ENCODE measurements at regions not wholly inside any gene's neighbourhood (a gene's known extent, or its start where the extent isn't known, plus 50 kb on each side); places are given as distances from the start of the nearest gene placed in this dataset.
"Not testable (repeated sequence)": the region's sequence is repeated elsewhere in the genome, so short reads cannot be mapped to it uniquely, and the experiment has no call there.

- Histone ChIP-seq H3K4me3 (no peak overlapping the region), H3K27me3 (peaks cover 0 to 30% (median 0%) of the 10 kb centered on the region in 7 donors), H3K9me3 (no peaks in the 10 kb centered on the region), H3K27ac (no peak overlapping the region), H3K36me3 (no peaks in the 10 kb centered on the region), H3K4me1 (peaks cover 0 to 7% (median 0%) of the 10 kb centered on the region in 9 donors)
- DNase-seq (no peak), ATAC-seq (no peak)
- intact Hi-C loops (cut with DNase I) = loop anchor here in 1 of 10 donors (10.0 kb wide), 1 partner anchor 77 kb away; the partner anchor contains the start of gene PRKX
- 91 to 94% methylated on average over 11 of the region's 11 CpGs for WGBS, 2 donors
- TF ChIP-seq, protein P1, sequence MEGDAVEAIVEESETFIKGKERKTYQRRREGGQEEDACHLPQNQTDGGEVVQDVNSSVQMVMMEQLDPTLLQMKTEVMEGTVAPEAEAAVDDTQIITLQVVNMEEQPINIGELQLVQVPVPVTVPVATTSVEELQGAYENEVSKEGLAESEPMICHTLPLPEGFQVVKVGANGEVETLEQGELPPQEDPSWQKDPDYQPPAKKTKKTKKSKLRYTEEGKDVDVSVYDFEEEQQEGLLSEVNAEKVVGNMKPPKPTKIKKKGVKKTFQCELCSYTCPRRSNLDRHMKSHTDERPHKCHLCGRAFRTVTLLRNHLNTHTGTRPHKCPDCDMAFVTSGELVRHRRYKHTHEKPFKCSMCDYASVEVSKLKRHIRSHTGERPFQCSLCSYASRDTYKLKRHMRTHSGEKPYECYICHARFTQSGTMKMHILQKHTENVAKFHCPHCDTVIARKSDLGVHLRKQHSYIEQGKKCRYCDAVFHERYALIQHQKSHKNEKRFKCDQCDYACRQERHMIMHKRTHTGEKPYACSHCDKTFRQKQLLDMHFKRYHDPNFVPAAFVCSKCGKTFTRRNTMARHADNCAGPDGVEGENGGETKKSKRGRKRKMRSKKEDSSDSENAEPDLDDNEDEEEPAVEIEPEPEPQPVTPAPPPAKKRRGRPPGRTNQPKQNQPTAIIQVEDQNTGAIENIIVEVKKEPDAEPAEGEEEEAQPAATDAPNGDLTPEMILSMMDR (IDR thresholded peaks at IDR 0.05) = no peak
These were observed 78.0 kb upstream of the PRKX start for GRCh38 chrX:3791449-3791848.

- WGBS, 2 donors = 11 to 16% methylated on average over 10 of the region's 10 CpGs
- Histone ChIP-seq H3K4me3 (no peak overlapping the region), H3K27me3 (peaks cover 0 to 30% (median 0%) of the 10 kb centered on the region in 7 donors), H3K27ac (no peak overlapping the region), H3K36me3 (no peaks in the 10 kb centered on the region), H3K9me3 (peaks cover 0 to 5% (median 0%) of the 10 kb centered on the region in 11 donors), H3K4me1 (no peaks in the 10 kb centered on the region)
- ATAC-seq (no peak), DNase-seq (no peak)
- TF ChIP-seq, protein P1 (IDR thresholded peaks at IDR 0.05) = no peak
- intact Hi-C loops (cut with DNase I) = no loop called here
These were observed 75.2 kb upstream of the PRKX start for GRCh38 chrX:3788494-3789233.

GRCh38 chrX:3787856-3788255 lies 74.4 kb upstream of the PRKX start:
- Histone ChIP-seq H3K27ac (no peak overlapping the region), H3K4me3 (no peak overlapping the region), H3K9me3 (peaks cover 0 to 5% (median 0%) of the 10 kb centered on the region in 11 donors), H3K27me3 (peaks cover 0 to 27% (median 0%) of the 10 kb centered on the region in 7 donors), H3K4me1 (no peaks in the 10 kb centered on the region), H3K36me3 (no peaks in the 10 kb centered on the region)
- TF ChIP-seq, protein P1 (IDR thresholded peaks at IDR 0.05) = no peak
- DNase-seq (no peak), ATAC-seq (no peak)
- intact Hi-C loops (cut with DNase I) = no loop called here
- 51 to 67% methylated on average over 4 of the region's 4 CpGs for WGBS, 2 donors

- DNase-seq; H3K4me1 ChIP-seq; H3K9me3 ChIP-seq; intact Hi-C loops (cut with DNase I); H3K4me3 ChIP-seq; H3K27ac ChIP-seq; ATAC-seq; H3K36me3 ChIP-seq: not testable (repeated sequence)
- WGBS, 2 donors = 58 to 65% methylated on average over 2 of the region's 2 CpGs
- H3K27me3 ChIP-seq = peaks cover 0 to 23% (median 0%) of the 10 kb centered on the region in 7 donors
These were observed 72.4 kb upstream of the PRKX start for GRCh38 chrX:3785822-3786221.

DNA sequence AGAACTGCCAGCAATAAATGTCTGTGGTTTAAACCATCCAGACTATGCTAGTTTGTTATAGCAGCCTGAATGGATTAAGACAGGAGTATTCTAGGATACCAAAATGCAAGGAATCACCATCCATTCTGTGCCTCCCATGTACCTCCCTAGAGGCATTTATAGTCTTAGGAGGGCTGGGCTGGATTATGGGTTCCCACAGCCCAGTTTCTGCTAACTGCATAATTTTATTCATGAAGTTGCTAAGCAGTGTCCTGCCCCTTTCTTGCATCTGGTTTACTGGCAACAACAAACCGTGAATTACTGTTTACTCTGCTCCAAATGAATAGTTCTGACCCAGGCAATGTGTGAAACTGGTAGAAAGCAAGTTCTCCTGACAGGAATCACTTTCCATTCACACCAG lies 67.1 kb upstream of the PRKX start:
- H3K36me3 ChIP-seq = no peaks in the 10 kb centered on the region
- no peak overlapping the region for H3K4me3 ChIP-seq
- no peaks in the 10 kb centered on the region for H3K27me3 ChIP-seq
- DNase-seq = no peak
- ATAC-seq = no peak
- H3K4me1 ChIP-seq = no peaks in the 10 kb centered on the region
- peaks cover 0 to 5% (median 0%) of the 10 kb centered on the region in 11 donors for H3K9me3 ChIP-seq
- intact Hi-C loops (cut with DNase I) = no loop called here
- H3K27ac ChIP-seq = no peak overlapping the region
- TF ChIP-seq, protein P1 (IDR thresholded peaks at IDR 0.05) = no peak
- 8 to 17% methylated on average over 1 of the region's 1 CpG for WGBS, 2 donors
